IMR-90 (cell line): ENCODE measurements at regions not wholly inside any gene's neighbourhood (a gene's known extent, or its start where the extent isn't known, plus 50 kb on each side); places are given as distances from the start of the nearest gene placed in this dataset.

Experiments used
- ATAC-seq: fragments of 200-7000 bp; cut with Tn5 transposase; 2 replicates; pipeline ENCODE4 v1.9.1; 2020; ENCODE audit warnings: low read depth, mild to moderate bottlenecking, moderate library complexity
- BruUV-seq: library from RNA; stranded (reverse); fragments of 400-500 nt; replicated peaks from 2 replicates; lab custom pipeline; 2021; lab: Mats Ljungman, UMichigan
- CTCF ChIA-PET: fragments of 300-600 bp; formaldehyde crosslinking; extraction: SDS; loops from one replicate; lab custom pipeline; 2021; ENCODE audit warnings: antibody characterized with exemption; lab: Yijun Ruan, JAX
- POLR2A ChIA-PET: fragments of 300-600 bp; sonication (Branson Sonifier 250); formaldehyde crosslinking; loops from one replicate; lab custom pipeline; 2022; ENCODE audit warnings: antibody characterized with exemption; ENCODE audit not compliant: unreplicated experiment; lab: Charles Lee
- DNase-seq: peaks from one replicate; pipeline ENCODE4 v3.0.0; 2013
- H2AFZ ChIP-seq: replicated peaks from 2 replicates; pipeline ENCODE3; 2013; ENCODE audit warnings: low read length, mild to moderate bottlenecking; ENCODE audit not compliant: poor library complexity
- H2AK5ac ChIP-seq: 2 replicates; pipeline ENCODE4 v1.6.1; 2013; ENCODE audit warnings: low read depth, low read length, inconsistent platforms
- H2AK9ac ChIP-seq: replicated peaks from 2 replicates; pipeline ENCODE3; 2013; ENCODE audit warnings: mild to moderate bottlenecking, low read depth, low read length, moderate library complexity; ENCODE audit not compliant: poor library complexity
- H2BK120ac ChIP-seq: 2 replicates; pipeline ENCODE4 v1.6.1; 2013; ENCODE audit warnings: low read depth, low read length, inconsistent platforms
- H2BK15ac ChIP-seq: 3 replicates; pipeline ENCODE4 v1.6.1; 2013; ENCODE audit warnings: low read depth, low read length, inconsistent platforms
- H2BK20ac ChIP-seq: 2 replicates; pipeline ENCODE4 v1.6.1; 2013; ENCODE audit warnings: low read depth, mild to moderate bottlenecking, inconsistent platforms, low read length, moderate library complexity
- H2BK5ac ChIP-seq: 2 replicates; pipeline ENCODE4 v1.6.1; 2013; ENCODE audit warnings: mild to moderate bottlenecking, low read depth, low read length, inconsistent platforms; ENCODE audit not compliant: poor library complexity, severe bottlenecking
- H3K14ac ChIP-seq: replicated peaks from 2 replicates; pipeline ENCODE4 v1.6.1; 2013; ENCODE audit warnings: low read depth, low read length, inconsistent platforms
- H3K18ac ChIP-seq: 2 replicates; pipeline ENCODE4 v1.6.1; 2013; ENCODE audit warnings: low read depth, low read length, control low read depth
- H3K23ac ChIP-seq: 2 replicates; pipeline ENCODE4 v1.6.1; 2013; ENCODE audit warnings: low read depth, low read length, inconsistent platforms
- H3K27ac ChIP-seq: 2 replicates; pipeline ENCODE4 v1.5.1; 2013; ENCODE audit warnings: mild to moderate bottlenecking, control low read depth, low read length; ENCODE audit not compliant: insufficient read depth
- H3K27me3 ChIP-seq: 2 replicates; pipeline ENCODE4 v1.6.1; 2013; ENCODE audit warnings: low read length; ENCODE audit not compliant: control insufficient read depth, insufficient read depth
- H3K36me3 ChIP-seq: 2 replicates; pipeline ENCODE4 v1.6.1; 2013; ENCODE audit warnings: low read length, mixed read lengths; ENCODE audit not compliant: control insufficient read depth, insufficient read depth
- H3K4ac ChIP-seq: 2 replicates; pipeline ENCODE4 v1.6.1; 2013; ENCODE audit warnings: low read depth, low read length, inconsistent platforms
- H3K4me1 ChIP-seq: 2 replicates; pipeline ENCODE4 v1.6.1; 2013; ENCODE audit warnings: low read length, mixed read lengths; ENCODE audit not compliant: control insufficient read depth, insufficient read depth
- H3K4me2 ChIP-seq: 2 replicates; pipeline ENCODE4 v1.6.1; 2013; ENCODE audit warnings: low read depth, mild to moderate bottlenecking, control low read depth, low read length, moderate library complexity
- H3K4me3 ChIP-seq: 2 replicates; pipeline ENCODE4 v1.5.1; 2013; ENCODE audit warnings: low read depth, mild to moderate bottlenecking, control low read depth, low read length, moderate library complexity; ENCODE audit not compliant: insufficient read depth
- H3K56ac ChIP-seq: 2 replicates; pipeline ENCODE4 v1.6.1; 2013; ENCODE audit warnings: low read length, inconsistent platforms; ENCODE audit not compliant: insufficient read depth; ENCODE audit errors: extremely low read depth
- H3K79me1 ChIP-seq, 2 experiments: 2 replicates each; pipeline ENCODE4 v1.6.1; 2013; ENCODE audit warnings: low read length in 2 of 2, inconsistent platforms in 1 of 2, low read depth in 1 of 2
- H3K9ac ChIP-seq: 2 replicates; pipeline ENCODE4 v1.6.1; 2013; ENCODE audit warnings: low read depth, low read length, control low read depth
- H3K9me1 ChIP-seq: 2 replicates; pipeline ENCODE4 v1.6.1; 2013; ENCODE audit warnings: low read length, inconsistent platforms; ENCODE audit not compliant: insufficient read depth
- H3K9me3 ChIP-seq: 2 replicates; pipeline ENCODE4 v1.6.1; 2013; ENCODE audit warnings: low read length; ENCODE audit not compliant: control insufficient read depth, insufficient read depth
- H4K20me1 ChIP-seq: 2 replicates; pipeline ENCODE4 v1.6.1; 2013; ENCODE audit warnings: low read length, inconsistent platforms; ENCODE audit not compliant: insufficient read depth
- H4K5ac ChIP-seq: 2 replicates; pipeline ENCODE4 v1.6.1; 2013; ENCODE audit warnings: mild to moderate bottlenecking, low read depth, low read length, control low read depth
- H4K8ac ChIP-seq, 2 experiments: 2 replicates each; pipeline ENCODE4 v1.6.1; 2013; ENCODE audit warnings: low read depth in 2 of 2, low read length in 2 of 2, control low read depth in 1 of 2, inconsistent platforms in 1 of 2
- H4K91ac ChIP-seq: 2 replicates; pipeline ENCODE4 v1.6.1; 2013; ENCODE audit warnings: low read depth, low read length, inconsistent platforms; ENCODE audit not compliant: insufficient read depth
- BHLHE40 ChIP-seq: fragments of 150-350 bp; IDR thresholded peaks from 2 replicates; pipeline ENCODE4 v1.6.1; 2016; ENCODE audit warnings: mild to moderate bottlenecking, low read depth, low read length
- CEBPB ChIP-seq: IDR thresholded peaks from 2 replicates; pipeline ENCODE4 v1.6.1; 2012; ENCODE audit warnings: low read depth, low read length, improper control_type of control experiment
- MAFK ChIP-seq: IDR thresholded peaks from 2 replicates; pipeline ENCODE4 v1.6.1; 2012; ENCODE audit warnings: low read depth, low read length, improper control_type of control experiment
- RAD21 ChIP-seq: IDR thresholded peaks from 2 replicates; pipeline ENCODE4 v1.6.1; 2012; ENCODE audit warnings: low read length, improper control_type of control experiment
- WGBS, 2 experiments: methylation state at CpG; one replicate each; pipeline versions ENCODE4 v1.1.5 to v1.1.7; 2013; ENCODE audit warnings: missing lambda C conversion rate in 2 of 2; ENCODE audit not compliant: insufficient read length in 1 of 2; ENCODE audit errors: extremely low coverage in 2 of 2; 5-methylcytosine and 5-hydroxymethylcytosine counted together
- dilution Hi-C: fragments of 300-500 bp; cut with HindIII; formaldehyde crosslinking; loops from one replicate; pipeline ENCODE4 v1.14.3; 2018; ENCODE audit warnings: low sequenced_read_pairs; ENCODE audit not compliant: unreplicated experiment
- in situ Hi-C: fragments of 300-500 bp; cut with MboI; formaldehyde crosslinking; loops from 3 replicates; pipeline ENCODE4 v1.14.3; 2019; ENCODE audit warnings: low sequenced_read_pairs, inconsistent platforms, mixed read lengths
- intact Hi-C: fragments of 100-400 bp; cut with micrococcal nuclease; formaldehyde crosslinking; loops from 2 replicates; pipeline ENCODE4 v1.10.0; 2022

DNA sequence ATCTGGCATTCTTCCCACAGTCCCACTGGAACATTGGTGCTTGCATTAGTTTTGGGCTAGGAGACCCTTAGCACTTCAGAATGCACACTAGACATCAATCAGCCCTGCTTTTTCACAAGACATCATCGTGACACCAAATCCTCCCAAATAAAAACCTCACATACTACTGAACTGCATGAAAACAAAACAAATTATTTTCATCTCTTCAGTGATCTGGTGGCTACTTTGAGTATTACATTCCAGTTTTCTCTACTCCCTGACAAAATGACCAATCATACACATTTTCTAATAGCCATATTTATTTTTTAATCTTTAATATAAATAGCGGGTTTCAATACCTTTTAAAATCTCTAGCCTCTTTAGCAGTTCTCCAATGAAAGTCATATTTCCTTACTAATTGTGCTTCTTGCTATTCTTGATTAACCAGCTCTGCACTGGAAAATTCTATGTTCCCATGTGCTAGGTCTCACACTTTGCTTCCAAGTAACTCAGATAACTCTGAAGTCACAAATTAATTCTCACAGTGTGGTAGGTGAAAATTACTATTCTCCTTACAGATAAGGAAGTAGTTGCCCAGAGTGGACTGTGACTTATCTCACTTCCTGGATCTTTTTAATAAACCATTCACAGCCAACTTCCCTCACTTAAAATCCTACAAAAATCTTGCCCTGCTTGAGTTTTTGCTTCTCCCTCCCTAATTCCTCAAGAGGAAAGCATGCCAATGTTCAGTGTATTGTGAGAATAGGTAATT lies 82.5 kb upstream of the EPB41L3 start:
- Histone ChIP-seq H2BK20ac (no peak overlapping the region), H4K5ac (no peak overlapping the region), H3K9me3 (no peaks in the 10 kb centered on the region), H4K8ac (no peak overlapping the region), H2AFZ (no peak overlapping the region), H3K79me1 (no peaks in the 10 kb centered on the region), H3K27me3 (peaks cover 16% of the 10 kb centered on the region), H2AK5ac (no peak overlapping the region), H3K9me1 (no peaks in the 10 kb centered on the region), H3K56ac (no peak overlapping the region), H3K4me2 (no peak overlapping the region), H4K20me1 (no peaks in the 10 kb centered on the region), H2BK120ac (no peak overlapping the region), H3K18ac (no peak overlapping the region), H2AK9ac (no peak overlapping the region), H3K23ac (no peak overlapping the region), H3K9ac (no peak overlapping the region), H3K4me3 (no peak overlapping the region), H3K4ac (no peak overlapping the region), H3K27ac (no peak overlapping the region), H3K36me3 (no peaks in the 10 kb centered on the region), H2BK5ac (no peak overlapping the region), H3K4me1 (no peaks in the 10 kb centered on the region; the same call in 1 of the 2 replicates), H2BK15ac (no peak overlapping the region), H3K14ac (no peak overlapping the region), H4K91ac (no peak overlapping the region)
- intact Hi-C loops (loop anchor here (5.0 kb wide), 1 partner anchor 389 kb away; no protein-coding TSS in a partner anchor), dilution Hi-C loops (no loop called here), in situ Hi-C loops (no loop called here)
- ChIA-PET POLR2A (no interaction called here), CTCF (no interaction called here)
- TF ChIP-seq CEBPB (no peak), RAD21 (no peak), BHLHE40 (no peak), MAFK (no peak)
- DNase-seq = no peak
- ATAC-seq = no peak
- no CpG with 5 or more reads among the region's 2 CpGs for WGBS, 2 experiments
- BruUV-seq = no TSS peak
